GM21786 (cell line): ENCODE measurements at regions not wholly inside any gene's neighbourhood (a gene's known extent, or its start where the extent isn't known, plus 50 kb on each side); places are given as distances from the start of the nearest gene placed in this dataset.
"Not testable (repeated sequence)": the region's sequence is repeated elsewhere in the genome, so short reads cannot be mapped to it uniquely, and the experiment has no call there.

ENCODE experiments used
- ATAC-seq: cut with Tn5 transposase; IDR thresholded peaks from one replicate; pipeline ENCODE4 v1.9.1; 2021; ENCODE audit not compliant: unreplicated experiment

GRCh38 chr3:87503900-87504498 lies 227.6 kb upstream of the POU1F1 start:
- peak; percentile 91 for ATAC-seq

GRCh38 chr3:87501076-87501475 lies 224.7 kb upstream of the POU1F1 start:
- ATAC-seq = no peak

GRCh38 chr3:87498358-87499080 lies 222.1 kb upstream of the POU1F1 start:
- no peak for ATAC-seq

- ATAC-seq = no peak
These were observed 219.6 kb upstream of the POU1F1 start for GRCh38 chr3:87495938-87496337.

- no peak for ATAC-seq
These were observed 217.9 kb upstream of the POU1F1 start for GRCh38 chr3:87494264-87494663.

GRCh38 chr3:87491843-87492242 lies 215.5 kb upstream of the POU1F1 start:
- no peak for ATAC-seq

- no peak for ATAC-seq
These were observed 213.5 kb upstream of the POU1F1 start for GRCh38 chr3:87489892-87490291.

GRCh38 chr3:87488765-87489164 lies 212.4 kb upstream of the POU1F1 start:
- ATAC-seq = no peak

GRCh38 chr3:87486635-87487034 lies 210.3 kb upstream of the POU1F1 start:
- not testable (repeated sequence) for ATAC-seq

GRCh38 chr3:87486115-87486514 lies 209.7 kb upstream of the POU1F1 start:
- no peak for ATAC-seq

- ATAC-seq = no peak
These were observed 202.3 kb upstream of the POU1F1 start for GRCh38 chr3:87478716-87479115.

GRCh38 chr3:87473944-87474343 lies 197.6 kb upstream of the POU1F1 start:
- no peak for ATAC-seq

GRCh38 chr3:87468938-87469337 lies 192.6 kb upstream of the POU1F1 start:
- ATAC-seq = no peak

- ATAC-seq = no peak
These were observed 191.9 kb upstream of the POU1F1 start for GRCh38 chr3:87468235-87468634.

- ATAC-seq = no peak
These were observed 185.8 kb upstream of the POU1F1 start for GRCh38 chr3:87462228-87462627.

GRCh38 chr3:87461443-87461842 lies 185.1 kb upstream of the POU1F1 start:
- no peak for ATAC-seq

- ATAC-seq = no peak
These were observed 184.7 kb upstream of the POU1F1 start for GRCh38 chr3:87461036-87461435.

- no peak for ATAC-seq
These were observed 172.2 kb upstream of the POU1F1 start for GRCh38 chr3:87448558-87448957.

- no peak for ATAC-seq
These were observed 170.5 kb upstream of the POU1F1 start for GRCh38 chr3:87446849-87447387.

GRCh38 chr3:87442470-87442869 lies 166.1 kb upstream of the POU1F1 start:
- ATAC-seq = no peak

GRCh38 chr3:87437765-87438164 lies 161.4 kb upstream of the POU1F1 start:
- no peak for ATAC-seq

- ATAC-seq = no peak
These were observed 160.6 kb upstream of the POU1F1 start for GRCh38 chr3:87436781-87437543.
